Natural killer cell treated with Interleukin-12 subunit alpha and Interleukin-12 subunit beta and Interleukin-15 and Interleukin-18, amount 100 ng/mL, for 72 hours (primary cell): ENCODE measurements at regions not wholly inside any gene's neighbourhood (a gene's known extent, or its start where the extent isn't known, plus 50 kb on each side); places are given as distances from the start of the nearest gene placed in this dataset.
"Not testable (repeated sequence)": the region's sequence is repeated elsewhere in the genome, so short reads cannot be mapped to it uniquely, and the experiment has no call there.

Experiments
- ATAC-seq, 2 donors: fragments of 150-1000 bp; cut with Tn5 transposase in 1 of 2; sonication (Bioruptor Pico), chemical (Tn5 transposase) in 1 of 2; 2 replicates each; pipeline ENCODE4 v1.10.0; 2021
- DNase-seq: peaks from one replicate; pipeline ENCODE4 v3.0.0; 2022; ENCODE audit warnings: low spot score
- H3K27ac Mint-ChIP-seq, 2 donors: 1 replicate in 1 of 2; 2 replicates in 1 of 2; pipeline ENCODE4 v1.8.0; 2022; ENCODE audit warnings: mixed read lengths in 2 of 2, mild to moderate bottlenecking in 1 of 2, moderate library complexity in 1 of 2
- H3K27me3 Mint-ChIP-seq, 2 donors: 1 replicate in 1 of 2; 2 replicates in 1 of 2; pipeline ENCODE4 v1.8.0; 2022; ENCODE audit warnings: mixed read lengths in 2 of 2
- H3K36me3 Mint-ChIP-seq: one replicate; pipeline ENCODE4 v1.8.0; 2022; ENCODE audit warnings: mixed read lengths
- H3K4me1 Mint-ChIP-seq, 2 donors: 1 replicate in 1 of 2; 2 replicates in 1 of 2; pipeline ENCODE4 v1.8.0; 2022; ENCODE audit warnings: low read depth in 2 of 2, mixed read lengths in 2 of 2, mild to moderate bottlenecking in 1 of 2
- H3K4me3 Mint-ChIP-seq: one replicate; pipeline ENCODE4 v1.8.0; 2022; ENCODE audit warnings: mixed read lengths
- H3K9me3 Mint-ChIP-seq: 2 replicates; pipeline ENCODE4 v1.8.0; 2022; ENCODE audit warnings: mixed read lengths

DNA sequence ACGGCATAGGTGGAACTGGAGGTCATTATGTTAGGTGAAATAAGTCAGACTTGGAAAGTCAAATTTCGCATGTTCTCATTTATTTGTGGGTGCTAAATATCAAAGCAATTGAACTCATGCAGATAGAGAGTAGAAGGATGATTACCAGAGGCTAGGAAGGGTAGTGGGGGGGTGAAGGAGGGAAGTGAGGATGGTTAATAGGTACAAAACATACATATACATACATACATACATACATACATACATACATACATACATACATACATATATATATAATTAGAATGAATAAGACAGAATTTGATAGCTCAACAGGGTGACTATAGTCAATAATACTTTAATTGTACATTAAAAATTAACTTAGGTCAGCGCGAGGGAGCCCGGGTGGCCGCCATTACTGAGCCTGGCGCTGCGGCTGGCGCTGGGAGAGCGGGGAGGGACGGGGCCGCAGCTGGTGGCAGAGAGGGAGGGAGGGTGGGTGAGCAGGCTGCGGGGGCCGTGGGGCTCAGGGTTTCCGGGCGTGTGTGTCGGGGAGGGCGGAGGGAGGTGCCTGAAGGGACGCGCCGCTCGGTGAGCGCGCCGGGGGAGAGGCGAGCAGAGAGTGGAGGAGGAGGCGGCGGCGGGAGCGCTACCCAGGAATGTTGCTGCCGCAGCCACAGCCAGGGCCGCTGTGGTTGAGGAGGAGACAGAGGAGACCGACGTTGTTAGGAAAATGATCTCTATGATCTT is 85.8 kb upstream of the EGFR start:
- Mint-ChIP-seq H3K27ac (no peak overlapping the region), H3K36me3 (peaks cover 25% of the 10 kb centered on the region), H3K4me1 (peaks cover 0 to 2% of the 10 kb centered on the region in 2 donors), H3K4me3 (no peak overlapping the region), H3K27me3 (peaks cover 12 to 66% of the 10 kb centered on the region in 2 donors), H3K9me3 (peaks cover 9% of the 10 kb centered on the region)
- no peak for DNase-seq
- no peak for ATAC-seq

GRCh38 chr7:54933643-54934042 is 85.2 kb upstream of the EGFR start:
- Mint-ChIP-seq H3K27ac (no peak overlapping the region), H3K36me3 (peaks cover 25% of the 10 kb centered on the region), H3K9me3 (peaks cover 9% of the 10 kb centered on the region), H3K4me1 (peaks cover 0 to 2% of the 10 kb centered on the region in 2 donors), H3K4me3 (no peak overlapping the region), H3K27me3 (peaks cover 12 to 64% of the 10 kb centered on the region in 2 donors)
- ATAC-seq (no peak), DNase-seq (no peak)

DNA sequence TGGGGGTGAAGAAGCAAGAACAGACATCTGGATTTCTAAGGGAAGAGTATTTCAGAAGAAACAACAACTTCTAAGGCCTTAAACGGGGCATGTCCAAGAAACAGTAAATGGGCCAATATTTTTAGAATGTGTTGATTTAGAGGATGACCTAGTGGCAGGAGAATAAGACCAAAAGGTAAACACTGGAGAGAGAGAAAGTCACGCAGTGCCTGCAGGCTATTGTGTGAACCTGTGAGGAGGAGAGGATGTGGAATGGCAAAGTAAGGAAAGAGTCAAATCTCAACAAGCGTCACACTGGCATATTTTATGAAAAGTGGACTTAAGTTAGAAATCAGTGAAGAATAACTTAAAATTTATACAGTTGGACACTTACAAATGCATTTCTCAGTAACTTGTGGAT is 78.1 kb upstream of the EGFR start:
- H3K9me3 Mint-ChIP-seq: peaks cover 12% of the 10 kb centered on the region
- no peak for ATAC-seq

DNA sequence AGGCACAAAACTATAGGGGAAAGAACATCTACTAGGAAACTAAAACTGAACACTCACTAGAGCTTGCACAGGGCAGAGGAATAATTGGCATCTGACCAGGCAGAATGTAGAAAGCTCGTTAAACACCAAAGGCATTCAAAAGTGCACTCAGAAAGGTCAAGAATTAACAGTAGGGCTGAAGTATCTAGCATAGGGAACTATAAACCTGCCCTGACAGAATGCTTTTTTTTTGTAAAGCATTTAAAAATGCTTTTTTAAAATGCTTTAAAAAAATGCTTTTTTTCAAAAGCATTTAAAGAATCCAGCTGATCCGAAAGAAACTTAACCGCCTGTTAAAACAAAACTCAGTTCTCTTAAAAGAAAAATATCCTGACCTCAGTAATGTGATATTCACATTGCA is 74.6 kb upstream of the EGFR start:
- Mint-ChIP-seq H3K36me3 (no peaks in the 10 kb centered on the region), H3K4me3 (no peak overlapping the region), H3K4me1 (no peaks in the 10 kb centered on the region), H3K27ac (no peak overlapping the region), H3K9me3 (peaks cover 16% of the 10 kb centered on the region), H3K27me3 (peaks cover 0 to 6% of the 10 kb centered on the region in 2 donors)
- ATAC-seq (no peak), DNase-seq (no peak)

More for the DNA sequence above, 78.1 kb upstream of the EGFR start:
- H3K27me3 Mint-ChIP-seq: peaks cover 0 to 15% of the 10 kb centered on the region in 2 donors
- no peak overlapping the region for H3K27ac Mint-ChIP-seq
- no peaks in the 10 kb centered on the region for H3K4me1 Mint-ChIP-seq
- H3K4me3 Mint-ChIP-seq: no peak overlapping the region
- DNase-seq: no peak
- no peaks in the 10 kb centered on the region for H3K36me3 Mint-ChIP-seq

- Mint-ChIP-seq H3K36me3 (no peaks in the 10 kb centered on the region), H3K4me1 (no peaks in the 10 kb centered on the region), H3K27me3 (no peaks in the 10 kb centered on the region), H3K9me3 (peaks cover 11% of the 10 kb centered on the region), H3K27ac (no peak overlapping the region), H3K4me3 (no peak overlapping the region)
- ATAC-seq (no peak), DNase-seq (no peak)
Measured at GRCh38 chr7:54946271-54946670, 72.5 kb upstream of the EGFR start.

DNA sequence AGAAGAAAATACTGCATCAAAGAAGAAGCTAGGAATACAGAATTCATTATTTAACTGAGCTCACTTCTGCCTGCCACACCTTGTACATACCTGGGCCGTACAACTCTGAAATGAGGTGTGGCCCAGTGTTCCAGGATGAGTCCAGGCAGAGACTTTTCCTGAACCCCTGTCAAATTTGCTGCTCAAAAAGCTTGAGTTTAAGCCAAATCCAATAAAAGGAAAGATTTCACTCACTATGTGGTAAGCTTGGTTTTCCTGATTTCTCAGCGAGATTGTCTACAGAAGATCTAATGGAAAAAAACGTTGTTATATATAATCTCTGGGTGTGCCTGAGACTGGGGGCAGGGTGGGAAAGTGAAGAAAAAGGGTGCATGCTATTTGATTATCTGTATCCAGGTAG is 72.1 kb upstream of the EGFR start:
- Mint-ChIP-seq H3K27me3 (no peaks in the 10 kb centered on the region), H3K4me1 (no peaks in the 10 kb centered on the region), H3K36me3 (no peaks in the 10 kb centered on the region), H3K9me3 (peaks cover 12% of the 10 kb centered on the region), H3K27ac (no peak overlapping the region), H3K4me3 (no peak overlapping the region)
- DNase-seq: no peak
- no peak for ATAC-seq

DNA sequence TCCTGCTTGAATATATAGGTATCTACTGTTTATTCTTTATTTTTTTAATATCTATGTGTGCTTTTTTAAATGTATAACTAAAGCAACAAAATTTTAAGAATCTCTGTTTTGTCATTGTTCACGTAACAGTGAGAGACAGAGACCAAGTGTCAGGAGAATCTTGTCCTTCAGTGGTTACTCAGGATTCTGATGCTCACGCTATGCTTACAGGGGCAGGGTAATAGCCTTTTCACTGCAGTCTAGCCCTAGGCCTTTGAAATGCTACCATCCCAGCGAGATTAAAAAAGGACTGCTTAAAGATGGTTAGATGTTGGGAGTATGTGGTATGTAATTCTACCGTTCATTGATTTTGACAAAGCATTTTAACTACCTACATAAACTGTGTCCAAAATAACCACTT is 71.6 kb upstream of the EGFR start:
- no peaks in the 10 kb centered on the region for H3K4me1 Mint-ChIP-seq

DNA sequence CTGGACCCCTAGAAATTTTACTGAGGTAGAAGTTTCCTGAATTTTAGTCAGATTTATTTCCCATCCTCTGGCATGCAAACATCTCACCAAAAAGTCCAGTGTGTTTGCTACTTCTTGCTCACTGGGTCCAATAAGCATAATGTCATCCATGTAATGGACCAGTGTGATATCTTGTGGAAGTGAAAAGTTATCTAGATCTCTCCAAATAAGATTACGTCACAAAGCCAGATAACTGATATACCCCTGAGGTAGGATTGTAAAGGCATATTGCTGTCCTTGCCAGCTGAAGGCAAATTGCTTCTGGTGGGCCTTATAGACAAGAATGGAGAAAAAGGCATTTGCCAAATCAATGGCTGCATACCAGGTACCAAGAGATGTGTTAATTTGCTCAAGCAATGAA is 69.3 kb upstream of the EGFR start:
- H3K9me3 Mint-ChIP-seq: not testable (repeated sequence)

More for the DNA sequence above, 71.6 kb upstream of the EGFR start:
- Mint-ChIP-seq H3K27me3 (no peaks in the 10 kb centered on the region), H3K4me3 (no peak overlapping the region), H3K9me3 (peaks cover 12% of the 10 kb centered on the region), H3K36me3 (no peaks in the 10 kb centered on the region), H3K27ac (no peak overlapping the region)
- DNase-seq: no peak
- ATAC-seq: no peak

DNA sequence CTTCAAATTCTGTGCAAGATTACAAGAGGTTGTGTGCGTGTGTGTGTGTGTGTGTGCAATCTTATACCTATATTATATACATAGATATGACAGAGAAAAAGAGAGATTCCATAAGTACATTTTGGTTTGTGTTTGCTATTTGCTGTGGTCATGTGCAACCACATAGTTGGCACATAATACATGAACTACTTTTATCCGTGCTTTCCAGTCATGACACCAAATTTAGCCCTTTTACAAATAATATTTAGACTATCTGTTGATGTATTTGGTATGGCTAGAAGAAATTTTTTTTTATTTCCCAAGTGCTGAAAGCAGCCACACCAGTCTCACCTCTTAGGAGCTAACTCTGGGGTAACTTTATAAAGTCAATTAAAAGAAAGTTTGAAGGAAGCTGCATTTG is 63.5 kb upstream of the EGFR start:
- H3K27ac Mint-ChIP-seq: no peak overlapping the region
- no peak overlapping the region for H3K4me3 Mint-ChIP-seq
- no peaks in the 10 kb centered on the region for H3K36me3 Mint-ChIP-seq
- H3K4me1 Mint-ChIP-seq: no peaks in the 10 kb centered on the region
- ATAC-seq (no peak), DNase-seq (no peak)
- H3K27me3 Mint-ChIP-seq: peaks cover 0 to 12% of the 10 kb centered on the region in 2 donors
- H3K9me3 Mint-ChIP-seq: peaks cover 8% of the 10 kb centered on the region

More for the DNA sequence above, 69.3 kb upstream of the EGFR start:
- not testable (repeated sequence) for H3K27me3 Mint-ChIP-seq, H3K4me3 Mint-ChIP-seq, DNase-seq, ATAC-seq, H3K36me3 Mint-ChIP-seq, H3K4me1 Mint-ChIP-seq, H3K27ac Mint-ChIP-seq

- Mint-ChIP-seq H3K4me1 (no peaks in the 10 kb centered on the region), H3K27ac (no peak overlapping the region), H3K9me3 (peaks cover 11% of the 10 kb centered on the region), H3K4me3 (no peak overlapping the region), H3K36me3 (no peaks in the 10 kb centered on the region), H3K27me3 (peaks cover 0 to 12% of the 10 kb centered on the region in 2 donors)
- no peak for DNase-seq
- ATAC-seq: no peak
Measured at GRCh38 chr7:54955696-54956420, 63.0 kb upstream of the EGFR start.

- H3K4me3 Mint-ChIP-seq: no peak overlapping the region
- H3K27ac Mint-ChIP-seq: no peak overlapping the region
- no peaks in the 10 kb centered on the region for H3K4me1 Mint-ChIP-seq
- peaks cover 0 to 12% of the 10 kb centered on the region in 2 donors for H3K27me3 Mint-ChIP-seq
- no peaks in the 10 kb centered on the region for H3K36me3 Mint-ChIP-seq
- DNase-seq: no peak
- peaks cover 7% of the 10 kb centered on the region for H3K9me3 Mint-ChIP-seq
- ATAC-seq: no peak
Measured at GRCh38 chr7:54956865-54957264, 62.0 kb upstream of the EGFR start.

GRCh38 chr7:54960517-54960916 is 58.3 kb upstream of the EGFR start:
- Mint-ChIP-seq H3K27me3 (peaks cover 0 to 12% of the 10 kb centered on the region in 2 donors), H3K4me1 (no peaks in the 10 kb centered on the region), H3K4me3 (no peak overlapping the region), H3K27ac (no peak overlapping the region), H3K9me3 (peaks cover 7% of the 10 kb centered on the region), H3K36me3 (no peaks in the 10 kb centered on the region)
- DNase-seq (no peak), ATAC-seq (no peak)

- DNase-seq (no peak), ATAC-seq (no peak)
- peaks cover 7% of the 10 kb centered on the region for H3K9me3 Mint-ChIP-seq
- H3K4me3 Mint-ChIP-seq: no peak overlapping the region
- peaks cover 0 to 12% of the 10 kb centered on the region in 2 donors for H3K27me3 Mint-ChIP-seq
- no peaks in the 10 kb centered on the region for H3K4me1 Mint-ChIP-seq
- no peak overlapping the region for H3K27ac Mint-ChIP-seq
- H3K36me3 Mint-ChIP-seq: no peaks in the 10 kb centered on the region
Measured at GRCh38 chr7:54961391-54961790, 57.4 kb upstream of the EGFR start.

DNA sequence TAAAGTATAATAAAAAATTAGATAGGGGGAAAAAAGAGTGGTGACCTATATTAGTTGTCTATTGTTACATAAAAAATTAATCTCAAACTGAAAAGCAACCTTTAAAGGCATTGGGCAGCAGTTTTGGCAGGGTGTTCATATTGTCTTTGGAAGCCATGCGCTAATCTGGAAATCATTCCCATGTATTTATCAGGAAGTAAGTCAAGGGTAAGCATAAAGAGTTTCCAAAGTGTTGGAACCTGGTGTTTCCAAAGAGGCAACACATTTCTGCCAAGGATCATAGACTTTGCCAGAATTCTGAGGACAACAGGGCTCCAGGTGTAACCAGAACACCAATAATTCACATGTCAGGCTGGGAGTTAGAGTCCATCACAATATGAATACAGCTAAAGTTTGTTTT is 55.7 kb upstream of the EGFR start:
- DNase-seq: no peak
- Mint-ChIP-seq H3K4me1 (no peaks in the 10 kb centered on the region), H3K36me3 (no peaks in the 10 kb centered on the region), H3K27ac (no peak overlapping the region), H3K9me3 (peaks cover 4% of the 10 kb centered on the region), H3K27me3 (peaks cover 0 to 4% of the 10 kb centered on the region in 2 donors), H3K4me3 (no peak overlapping the region)
- ATAC-seq: no peak
